Right ventricle myocardium inferior (tissue), 1 donor: ENCODE measurements at regions not wholly inside any gene's neighbourhood (a gene's known extent, or its start where the extent isn't known, plus 50 kb on each side); places are given as distances from the start of the nearest gene placed in this dataset.
"Not testable (repeated sequence)": the region's sequence is repeated elsewhere in the genome, so short reads cannot be mapped to it uniquely, and the experiment has no call there.

Experiments used
- ATAC-seq: fragments of 200-7000 bp; cut with Tn5 transposase; one replicate; pipeline ENCODE4 v1.9.1; 2020; ENCODE audit warnings: mild to moderate bottlenecking, moderate library complexity
- DNase-seq: peaks from one replicate; pipeline ENCODE4 v3.0.0; 2021; ENCODE audit errors: missing footprints
- intact Hi-C: fragments of 100-400 bp; cut with DNase I; formaldehyde crosslinking; loops from one replicate; pipeline ENCODE4 v1.11.0; 2022
- donor health status: DM: no; HTN: yes; CAD: no; lungs with severe emphysema.

GRCh38 chr10:71007516-71007915 lies 119.2 kb upstream of the PCBD1 start:
- DNase-seq (no peak), ATAC-seq (no peak)
- intact Hi-C loops, result loop anchor here (10.0 kb wide), 1 partner anchor 257 kb away; no protein-coding TSS in a partner anchor

GRCh38 chr10:71008150-71008549 lies 119.8 kb upstream of the PCBD1 start:
- ATAC-seq, result no peak
- intact Hi-C loops, result loop anchor here (10.0 kb wide), 1 partner anchor 257 kb away; no protein-coding TSS in a partner anchor
- no peak for DNase-seq

- ATAC-seq, result no peak
- no peak for DNase-seq
- intact Hi-C loops, result loop anchor here (10.0 kb wide), 1 partner anchor 256 kb away; no protein-coding TSS in a partner anchor
Measured at GRCh38 chr10:71009126-71009525, 120.8 kb upstream of the PCBD1 start.

- intact Hi-C loops, result loop anchor here (5.0 kb wide), 2 partner anchors 132 to 197 kb away; no protein-coding TSS in a partner anchor
- no peak for DNase-seq
- ATAC-seq, result no peak
Measured at GRCh38 chr10:71010730-71011129, 122.4 kb upstream of the PCBD1 start.

DNA sequence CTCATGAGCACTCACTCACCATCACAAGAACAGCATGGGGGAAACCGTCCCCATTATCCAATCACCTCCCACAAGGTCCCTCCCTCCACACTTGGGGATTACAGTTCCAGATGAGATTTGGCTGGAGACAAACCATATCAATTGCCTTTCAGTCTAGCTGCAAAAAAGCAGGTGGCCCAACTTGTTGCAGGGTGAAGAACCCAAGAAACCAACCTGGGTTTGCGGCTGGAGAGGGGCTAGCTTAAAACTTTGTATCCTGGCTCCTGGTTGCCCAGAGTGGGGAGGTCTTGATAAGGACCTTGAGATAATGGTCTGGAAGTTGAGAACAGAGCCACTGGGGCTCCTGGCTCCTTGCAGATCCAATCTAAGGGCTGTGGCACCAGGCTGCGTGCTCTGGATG lies 122.8 kb upstream of the PCBD1 start:
- intact Hi-C loops, result loop anchor here (5.0 kb wide), 2 partner anchors 131 to 196 kb away; no protein-coding TSS in a partner anchor
- ATAC-seq, result no peak
- DNase-seq, result no peak

DNA sequence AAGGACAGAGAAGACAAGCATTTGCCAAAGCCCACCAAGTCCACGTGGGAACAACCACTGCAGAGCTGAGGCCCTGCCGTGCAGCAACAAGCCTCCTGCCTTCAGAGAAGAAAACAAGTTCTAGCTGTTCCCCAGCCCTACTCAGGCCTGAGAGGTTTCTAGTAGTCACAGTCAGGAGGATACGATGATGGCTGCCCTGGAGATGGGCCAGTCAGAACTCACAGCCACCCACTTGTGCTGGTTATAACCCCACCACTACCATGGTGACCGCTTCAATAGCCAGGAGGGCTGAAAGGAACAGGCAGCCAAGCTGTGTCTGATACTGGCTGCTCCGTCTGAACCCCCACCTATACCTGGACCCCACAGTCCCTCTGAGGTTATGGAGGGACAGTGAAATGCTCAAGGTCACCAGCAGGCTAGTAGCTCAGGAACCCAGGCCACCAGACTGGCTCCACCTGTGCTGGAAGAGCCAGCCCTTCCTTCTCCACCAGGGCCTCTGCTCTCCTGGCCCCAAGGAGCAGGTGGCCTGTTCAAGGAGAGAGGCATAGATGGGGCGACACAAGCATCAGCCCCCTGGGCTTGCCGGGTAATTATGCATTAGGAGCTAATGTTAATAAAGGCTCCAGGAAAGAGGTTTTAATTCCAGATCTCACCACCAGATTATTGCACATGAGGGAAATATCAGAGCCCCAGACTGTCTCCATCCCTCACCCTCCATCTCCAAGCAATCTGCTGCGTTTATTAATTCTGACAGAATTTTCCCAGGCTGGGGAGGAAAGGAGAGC lies 125.8 kb upstream of the PCBD1 start:
- intact Hi-C loops, result loop anchor here (2.0 to 5.0 kb wide), 3 partner anchors 55 to 193 kb away; no protein-coding TSS in a partner anchor
- ATAC-seq, result peak; percentile 95

DNA sequence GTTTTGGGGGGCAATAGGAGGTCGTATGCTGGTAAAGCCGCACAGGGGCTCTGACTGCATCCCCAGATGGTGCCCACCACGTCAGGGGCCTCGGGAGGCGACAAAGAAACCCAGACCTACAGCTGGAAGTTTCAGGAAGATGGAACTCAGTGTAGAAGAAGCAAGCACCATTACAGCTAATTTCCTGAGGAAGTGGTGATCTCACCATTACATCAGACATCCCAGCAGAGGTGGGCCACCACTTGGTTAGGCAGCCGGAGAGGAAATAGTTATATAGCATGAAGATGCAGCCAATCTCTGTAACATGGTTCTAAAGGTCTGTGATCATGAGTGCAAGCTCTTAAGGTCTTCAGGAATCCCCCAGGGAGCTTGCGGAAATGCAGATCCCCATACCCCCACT lies 127.3 kb upstream of the PCBD1 start:
- DNase-seq (no peak), ATAC-seq (no peak)
- intact Hi-C loops, result loop anchor here (2.0 kb wide), 1 partner anchor 53 kb away; no protein-coding TSS in a partner anchor

More for the DNA sequence above, 125.8 kb upstream of the PCBD1 start:
- no peak for DNase-seq

DNA sequence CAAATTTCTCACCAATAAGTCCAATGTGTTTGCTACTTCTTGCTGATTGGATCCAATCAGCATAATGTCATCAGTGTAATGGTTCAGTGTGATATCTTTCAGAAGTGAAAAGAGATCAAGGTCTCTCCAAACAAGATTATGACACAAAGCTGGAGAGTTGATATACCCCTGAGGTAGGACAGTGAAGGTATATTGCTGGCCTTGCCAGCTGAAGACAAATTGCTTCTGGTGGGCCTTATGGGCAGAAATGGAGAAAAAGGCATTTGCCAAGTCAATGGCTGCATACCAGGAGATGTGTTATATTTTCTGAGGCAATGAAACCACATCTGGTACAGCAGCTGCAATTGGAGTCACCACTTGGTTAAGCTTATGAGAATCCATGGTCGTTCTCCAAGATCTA lies 131.7 kb upstream of the PCBD1 start:
- DNase-seq, ATAC-seq, intact Hi-C loops: not testable (repeated sequence)

DNA sequence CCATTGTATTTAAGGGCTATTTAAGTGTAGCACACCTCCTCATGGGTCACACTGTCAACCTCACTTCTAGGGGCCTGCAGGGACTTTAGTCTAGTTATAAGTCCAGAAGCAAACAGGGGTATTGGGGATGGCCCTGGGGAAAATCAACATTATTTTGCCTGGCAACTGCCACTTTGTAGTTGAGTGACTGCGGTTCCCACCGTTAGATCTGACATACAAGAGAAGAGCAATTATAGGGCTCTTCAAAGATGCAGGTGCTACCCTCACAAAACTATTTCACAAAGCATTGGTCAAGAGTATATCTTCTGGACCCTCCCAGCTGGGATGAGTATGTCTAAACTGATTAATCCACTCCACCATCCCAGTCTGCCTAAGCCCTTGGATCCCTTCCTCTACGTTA lies 133.0 kb upstream of the PCBD1 start:
- intact Hi-C loops, result no loop called here
- DNase-seq (no peak), ATAC-seq (no peak)

- DNase-seq, result no peak
- intact Hi-C loops, result no loop called here
- no peak for ATAC-seq
Measured at GRCh38 chr10:71023704-71024283, 135.4 kb upstream of the PCBD1 start.

- DNase-seq (no peak), ATAC-seq (no peak)
- intact Hi-C loops, result no loop called here
Measured at GRCh38 chr10:71024490-71024889, 136.1 kb upstream of the PCBD1 start.

- DNase-seq (no peak), ATAC-seq (no peak)
- intact Hi-C loops, result no loop called here
Measured at GRCh38 chr10:71025535-71025934, 137.2 kb upstream of the PCBD1 start.

DNA sequence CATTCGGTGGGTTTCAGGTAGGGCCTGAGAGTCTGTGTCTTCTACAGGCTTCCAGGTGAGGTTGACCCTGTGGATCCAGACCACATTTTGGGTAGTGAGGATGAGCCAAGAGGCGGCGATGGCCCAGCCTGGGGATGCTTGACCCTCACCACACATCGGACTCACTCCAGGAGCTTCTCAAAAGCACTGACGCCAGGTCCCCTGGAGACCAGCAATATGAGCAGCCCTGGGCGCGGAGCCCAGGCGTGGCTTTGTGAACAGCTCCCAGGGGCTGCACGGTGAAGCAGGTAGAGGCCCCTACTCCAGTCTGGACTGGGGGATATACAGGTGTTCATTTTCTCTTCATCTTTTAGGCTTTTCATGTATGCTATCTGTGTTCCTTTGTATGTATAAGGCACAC lies 139.7 kb upstream of the PCBD1 start:
- intact Hi-C loops, result no loop called here
- ATAC-seq (no peak), DNase-seq (no peak)

DNA sequence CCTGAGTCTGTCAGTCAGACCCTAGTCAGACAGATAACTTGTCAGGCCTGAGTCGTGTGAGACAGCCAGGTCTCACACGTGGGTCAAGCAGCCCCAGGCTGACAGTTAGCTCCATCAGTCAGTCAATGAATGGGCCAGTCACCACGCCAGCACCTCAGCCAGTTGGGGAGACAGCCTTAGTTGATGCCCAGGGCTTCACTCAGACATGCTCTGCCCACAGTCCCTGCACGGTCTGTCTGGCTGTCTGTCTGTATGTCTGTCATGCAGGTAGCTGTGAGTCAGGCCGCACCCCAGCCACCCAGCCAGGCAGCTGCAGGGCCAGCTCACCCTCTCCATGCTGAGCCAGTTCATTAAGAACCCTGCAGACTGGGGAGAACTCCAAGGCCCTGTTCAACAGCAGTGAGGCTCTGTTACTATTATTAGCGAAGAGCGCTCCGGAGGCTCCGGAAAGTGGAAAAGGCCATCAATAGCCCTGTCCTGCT lies 141.1 kb upstream of the PCBD1 start:
- DNase-seq (no peak), ATAC-seq (peak; percentile 78)
- intact Hi-C loops, result no loop called here

GRCh38 chr10:71029907-71030306 lies 141.5 kb upstream of the PCBD1 start:
- intact Hi-C loops, result no loop called here
- ATAC-seq, result peak; percentile 28
- DNase-seq, result no peak

GRCh38 chr10:71031026-71031425 lies 142.7 kb upstream of the PCBD1 start:
- ATAC-seq (no peak), DNase-seq (no peak)
- intact Hi-C loops, result no loop called here

- no peak for ATAC-seq
- intact Hi-C loops, result no loop called here
- DNase-seq, result no peak
Measured at GRCh38 chr10:71031603-71032002, 143.2 kb upstream of the PCBD1 start.

GRCh38 chr10:71032887-71033286 lies 144.5 kb upstream of the PCBD1 start:
- intact Hi-C loops, result no loop called here
- DNase-seq (no peak), ATAC-seq (no peak)

DNA sequence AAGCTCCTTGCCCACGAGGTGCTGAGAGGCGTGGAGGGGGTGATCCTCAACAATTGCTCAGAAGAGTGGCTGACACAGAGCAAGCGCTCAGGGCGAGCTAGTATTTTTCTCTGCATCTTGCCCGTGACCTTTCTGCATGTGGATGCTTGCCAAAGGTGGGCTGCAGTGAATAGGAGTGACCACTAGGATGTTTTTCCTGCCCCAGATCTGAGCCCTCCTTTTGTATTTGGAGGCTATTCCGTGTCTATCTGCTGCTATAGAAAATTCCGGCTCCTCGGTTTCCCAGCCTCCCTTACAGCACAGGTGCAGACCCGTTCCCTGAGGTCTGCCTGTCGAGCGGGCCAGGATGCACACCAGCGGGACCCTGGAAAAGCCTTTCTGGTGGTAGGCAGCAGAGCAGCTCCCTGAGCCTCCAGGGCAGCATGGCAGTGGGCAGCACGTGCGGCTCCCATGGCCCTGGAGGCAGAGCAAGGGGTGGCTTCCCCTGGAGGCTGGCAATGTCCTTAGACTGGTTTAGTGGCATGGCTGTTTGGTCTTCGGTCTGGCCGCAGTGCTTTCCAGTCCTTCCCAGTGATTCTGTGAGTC lies 145.1 kb upstream of the PCBD1 start:
- DNase-seq (no peak), ATAC-seq (no peak)
- intact Hi-C loops, result no loop called here
